K562 (cell line): ENCODE measurements at regions not wholly inside any gene's neighbourhood (a gene's known extent, or its start where the extent isn't known, plus 50 kb on each side); places are given as distances from the start of the nearest gene placed in this dataset.

Experiments used
- ATAC-seq: fragments of 200-7000 bp; cut with Tn5 transposase; 3 replicates; pipeline ENCODE4 v1.9.1; 2020; ENCODE audit warnings: moderate library complexity
- BruUV-seq: library from RNA; stranded (reverse); fragments of 400-500 nt; replicated peaks from 2 replicates; lab custom pipeline; 2021; lab: Mats Ljungman, UMichigan
- CTCF ChIA-PET: fragments of 300-600 bp; formaldehyde crosslinking; extraction: SDS; loops from one replicate; lab custom pipeline; 2021; ENCODE audit warnings: low intra/inter-chr PET ratio; lab: Yijun Ruan, JAX
- POLR2A ChIA-PET: fragments of 300-600, 350-650 bp; sonication (Branson Sonifier 250); formaldehyde crosslinking; extraction: SDS; loops from one replicate; lab custom pipeline; 2021; ENCODE audit warnings: antibody characterized with exemption, inconsistent platforms; lab: Yijun Ruan, JAX
- DNase-seq, 4 experiments: peaks; one replicate each; pipeline versions ENCODE4 v3.0.0 to v3.0.0-alpha.2; 2011 to 2018; ENCODE audit warnings: low spot score in 3 of 4, mixed read lengths in 3 of 4; ENCODE audit errors: extremely low read depth in 1 of 4
- FAIRE-seq: peaks from 2 replicates; lab custom pipeline; 2011; peaks lifted over from hg19 to GRCh38; lab: Jason Lieb, UNC
- H2AFZ ChIP-seq: 2 replicates; pipeline ENCODE4 v1.6.0; 2011; ENCODE audit warnings: low read depth, low read length, control low read depth, inconsistent platforms
- H3K27ac ChIP-seq: fragments of 200-600 bp; 3 replicates; pipeline ENCODE4 v1.8.0; 2011; ENCODE audit warnings: low read depth, mild to moderate bottlenecking, control low read depth, inconsistent platforms, low read length, moderate library complexity, mixed read lengths; ENCODE audit errors: extremely low read depth
- H3K27me3 ChIP-seq, 2 experiments: fragments of 300-600 bp in 1 of 2; 2 replicates in 1 of 2; 3 replicates in 1 of 2; pipeline versions ENCODE4 v1.6.0 to v1.8.0; 2011; ENCODE audit warnings: inconsistent platforms in 2 of 2, low read length in 2 of 2, mild to moderate bottlenecking in 1 of 2, mixed read lengths in 1 of 2, moderate library complexity in 1 of 2; ENCODE audit not compliant: control insufficient read depth in 2 of 2, insufficient read depth in 2 of 2
- H3K36me3 ChIP-seq: fragments of 300-600 bp; 3 replicates; pipeline ENCODE4 v1.8.0; 2011; ENCODE audit warnings: mild to moderate bottlenecking, low read length, inconsistent platforms; ENCODE audit not compliant: control insufficient read depth, insufficient read depth
- H3K4me1 ChIP-seq, 2 experiments: fragments of 200-600 bp in 1 of 2; replicated peaks in 1 of 2; 2 replicates in 1 of 2; 3 replicates in 1 of 2; pipeline versions ENCODE4 v1.5.1 to v1.8.0; 2011; ENCODE audit warnings: inconsistent platforms in 2 of 2, low read length in 2 of 2, mild to moderate bottlenecking in 1 of 2, mixed read lengths in 1 of 2, moderate library complexity in 1 of 2; ENCODE audit not compliant: control insufficient read depth in 2 of 2, insufficient read depth in 2 of 2
- H3K4me2 ChIP-seq: 2 replicates; pipeline ENCODE4 v1.6.1; 2011; ENCODE audit warnings: low read length, control low read depth, inconsistent platforms, mixed read lengths; ENCODE audit not compliant: insufficient read depth
- H3K4me3 ChIP-seq: fragments of 200-600 bp; sonication (generic), shearing (Covaris generic); 2 replicates; pipeline ENCODE4 v1.5.1; 2016; ENCODE audit warnings: control low read depth, inconsistent platforms
- H3K79me2 ChIP-seq: fragments of 200-600 bp; 3 replicates; pipeline ENCODE4 v1.8.0; 2011; ENCODE audit warnings: low read length, inconsistent platforms; ENCODE audit not compliant: control insufficient read depth, insufficient read depth
- H3K9ac ChIP-seq, 2 experiments: 2 replicates each; pipeline versions ENCODE4 v1.6.0 to v1.6.1; 2011; ENCODE audit warnings: low read depth in 2 of 2, low read length in 2 of 2, control low read depth in 1 of 2, inconsistent platforms in 1 of 2, mild to moderate bottlenecking in 1 of 2, mixed read lengths in 1 of 2; ENCODE audit not compliant: insufficient read depth in 1 of 2
- H3K9me1 ChIP-seq: one replicate; pipeline ENCODE4 v1.6.0; 2011; ENCODE audit warnings: inconsistent platforms, mild to moderate bottlenecking, low read length, moderate library complexity; ENCODE audit not compliant: control insufficient read depth, insufficient read depth
- H3K9me3 ChIP-seq: replicated peaks from 2 replicates; pipeline ENCODE4 v1.5.1; 2011; ENCODE audit warnings: low read depth, low read length, inconsistent platforms; ENCODE audit not compliant: control insufficient read depth, insufficient read depth
- H4K20me1 ChIP-seq: replicated peaks from 2 replicates; pipeline ENCODE4 v1.6.1; 2011; ENCODE audit warnings: low read length, inconsistent platforms, mixed read lengths; ENCODE audit not compliant: control insufficient read depth, insufficient read depth
- ARID1B ChIP-seq: fragments of 450-650 bp; IDR thresholded peaks from 2 replicates; pipeline ENCODE4 v1.6.1; 2016; ENCODE audit warnings: antibody characterized with exemption, mild to moderate bottlenecking, inconsistent platforms
- CEBPG ChIP-seq, 3 experiments: fragments of 200-800 bp in 1 of 3; sonication (Bioruptor generic) in 1 of 3; sonication (generic) in 1 of 3; formaldehyde crosslinking in 1 of 3; IDR thresholded peaks in 2 of 3; conservative IDR thresholded peaks in 1 of 3; 2 replicates each; pipeline versions ENCODE4 v1.6.1 to v1.8.0; 2016 to 2022; ENCODE audit warnings: missing compliant biosample characterization in 2 of 3, missing genetic modification characterization in 2 of 3, mild to moderate bottlenecking in 1 of 3, missing genetic modification reagents in 1 of 3
- EHMT2 ChIP-seq: fragments of 450-650 bp; IDR thresholded peaks from 2 replicates; pipeline ENCODE4 v1.6.1; 2018; ENCODE audit warnings: antibody characterized with exemption
- FOSL1 ChIP-seq: fragments of 200-800 bp; sonication (Bioruptor generic); conservative IDR thresholded peaks from 2 replicates; pipeline ENCODE4 v1.6.1; 2016; ENCODE audit warnings: missing genetic modification characterization, missing compliant biosample characterization
- FOXA1 ChIP-seq: fragments of 450-650 bp; IDR thresholded peaks from 2 replicates; pipeline ENCODE4 v1.6.1; 2016; ENCODE audit warnings: mild to moderate bottlenecking, borderline replicate concordance
- FOXM1 ChIP-seq, 2 experiments: fragments of 450-650 bp in 1 of 2; sonication (generic) in 1 of 2; formaldehyde crosslinking in 1 of 2; IDR thresholded peaks; 2 replicates each; pipeline versions ENCODE4 v1.6.1 to v1.9.0; 2017 to 2022; ENCODE audit warnings: low read depth in 2 of 2, mild to moderate bottlenecking in 2 of 2, missing genetic modification reagents in 1 of 2, moderate library complexity in 1 of 2
- GATAD2A ChIP-seq: fragments of 450-650 bp; IDR thresholded peaks from 2 replicates; pipeline ENCODE4 v1.6.1; 2017
- HDGF ChIP-seq: fragments of 450-650 bp; IDR thresholded peaks from 2 replicates; pipeline ENCODE4 v1.6.1; 2016
- LARP7 ChIP-seq: fragments of 450-650 bp; IDR thresholded peaks from 2 replicates; pipeline ENCODE4 v1.6.1; 2016
- MAZ ChIP-seq, 2 experiments: fragments of 450-650 bp in 1 of 2; sonication (generic) in 1 of 2; formaldehyde crosslinking; IDR thresholded peaks in 1 of 2; conservative IDR thresholded peaks in 1 of 2; 2 replicates each; pipeline versions ENCODE4 v1.4.0 to v1.5.0; 2020; ENCODE audit warnings: mild to moderate bottlenecking in 1 of 2, missing genetic modification reagents in 1 of 2
- NR2C1 ChIP-seq, 2 experiments: fragments of 450-650 bp; IDR thresholded peaks; 2 replicates each; pipeline ENCODE4 v1.6.1; 2017; ENCODE audit warnings: mild to moderate bottlenecking in 2 of 2, antibody characterized with exemption in 1 of 2, inconsistent platforms in 1 of 2, missing compliant biosample characterization in 1 of 2, missing genetic modification characterization in 1 of 2
- NR2C2 ChIP-seq, 2 experiments: fragments of 200-800 bp in 1 of 2; sonication (Bioruptor generic) in 1 of 2; sonication (generic) in 1 of 2; formaldehyde crosslinking in 1 of 2; IDR thresholded peaks; 2 replicates each; pipeline versions ENCODE4 v1.6.1 to v1.8.0; 2016 to 2022; ENCODE audit warnings: mild to moderate bottlenecking in 1 of 2, missing compliant biosample characterization in 1 of 2, missing genetic modification characterization in 1 of 2, missing genetic modification reagents in 1 of 2
- POLR2AphosphoS2 ChIP-seq: IDR thresholded peaks from 2 replicates; pipeline ENCODE4 v1.6.1; 2012; ENCODE audit warnings: low read length, improper control_type of control experiment
- PTRF ChIP-seq: fragments of 450-650 bp; IDR thresholded peaks from 2 replicates; pipeline ENCODE4 v1.6.1; 2016; ENCODE audit warnings: mild to moderate bottlenecking, missing genetic modification characterization, missing compliant biosample characterization
- RBM39 ChIP-seq: fragments of 200-400 bp; formaldehyde crosslinking; optimal IDR thresholded peaks from 2 replicates; pipeline ENCODE3; 2018; ENCODE audit warnings: low read depth, low read length
- RNF2 ChIP-seq: sonication (generic); IDR thresholded peaks from 2 replicates; pipeline ENCODE4 v1.6.1; 2016
- SIN3B ChIP-seq: fragments of 450-650 bp; IDR thresholded peaks from 2 replicates; pipeline ENCODE4 v1.6.1; 2017; ENCODE audit warnings: low read depth, mild to moderate bottlenecking, moderate library complexity
- SLC30A9 ChIP-seq: fragments of 250-450 bp; sonication (Bioruptor Pico); IDR thresholded peaks from 2 replicates; pipeline ENCODE4 v1.8.0; 2022; ENCODE audit warnings: mild to moderate bottlenecking, moderate library complexity
- TRIM24 ChIP-seq, 2 experiments: fragments of 450-650 bp; IDR thresholded peaks; 2 replicates each; pipeline ENCODE4 v1.6.1; 2016
- ZNF165 ChIP-seq: fragments of 250-450 bp; sonication (Bioruptor Pico); IDR thresholded peaks from 2 replicates; pipeline ENCODE4 v1.4.0; 2020; ENCODE audit warnings: borderline replicate concordance
- ZNF311 ChIP-seq: fragments of 250-450 bp; sonication (Bioruptor Pico); IDR thresholded peaks from 2 replicates; pipeline ENCODE4 v1.4.0; 2020; ENCODE audit warnings: mild to moderate bottlenecking, moderate library complexity
- WGBS: fragments of 100-300 bp; shearing (Covaris generic); methylation state at CpG from one replicate; pipeline ENCODE4 v1.1.6; 2016; ENCODE audit warnings: low coverage, mixed read lengths; ENCODE audit not compliant: insufficient coverage; ENCODE audit errors: missing lambda C conversion rate; 5-methylcytosine and 5-hydroxymethylcytosine counted together
- in situ Hi-C: fragments of 300-500 bp; cut with MboI; formaldehyde crosslinking; loops from 4 replicates; pipeline ENCODE4 v1.15.0; 2018; ENCODE audit warnings: inconsistent platforms, mixed read lengths
- intact Hi-C: fragments of 100-400 bp; cut with micrococcal nuclease; formaldehyde crosslinking; loops from 2 replicates; pipeline ENCODE4 v1.14.2; 2022

- TF ChIP-seq SIN3B: no peak
- no peak for TF ChIP-seq PTRF (tag)
- TF ChIP-seq, all 486 proteins: peak for 0
Observed at GRCh38 chr6:144536079-144536478, 250.9 kb downstream of the UTRN start (continued).

GRCh38 chr6:144543006-144543871 is 258.1 kb downstream of the UTRN start:
- peak; percentile 87 for FAIRE-seq
- H3K79me2 ChIP-seq: no peaks in the 10 kb centered on the region
- 3% methylated on average over 8 of the region's 8 CpGs for WGBS
- intact Hi-C loops: loop anchor here (10.0 kb wide), 1 partner anchor 1272 kb away; the partner anchor contains the start of gene FBXO30
- no peaks in the 10 kb centered on the region for H3K27me3 ChIP-seq
- ATAC-seq: peak; percentile 95
- no peaks in the 10 kb centered on the region for H3K9me1 ChIP-seq
- ChIA-PET CTCF (interaction anchor here (0.9 kb wide), 1 partner anchor 42 kb away, joined by 3 read pairs; no protein-coding TSS in a partner anchor), POLR2A (interaction anchor here (0.5 to 1.9 kb wide), 3 partner anchors 8 to 253 kb away, joined by 3 to 5 read pairs (median 4); no protein-coding TSS in a partner anchor)
- DNase-seq: peak in 2 of 4 experiments; percentile 79 to 92
- no peaks in the 10 kb centered on the region for H4K20me1 ChIP-seq
- no TSS peak for BruUV-seq
- H3K4me3 ChIP-seq: peak overlapping the region; percentile 9; the same call in 1 of the 2 replicates
- peak overlapping the region; percentile 68 for H3K4me2 ChIP-seq
- H3K9me3 ChIP-seq: no peaks in the 10 kb centered on the region
- H3K9ac ChIP-seq: peak overlapping the region; percentile 46 to 62; a peak in 3 of 4 replicates
- in situ Hi-C loops: no loop called here
- H3K36me3 ChIP-seq: no peaks in the 10 kb centered on the region
- H3K4me1 ChIP-seq: peaks cover 12 to 53% of the 10 kb centered on the region in 2 experiments
- H3K27ac ChIP-seq: peak overlapping the region; percentile 87
- peak overlapping the region; percentile 89 for H2AFZ ChIP-seq
- peak in 1 of 2 experiments; percentile 37; a peak in 1 of 4 replicates for TF ChIP-seq MAZ (CRISPR knock-in tag; conservative IDR thresholded peaks at IDR 0.05 in 1 of 2, IDR thresholded peaks at IDR 0.05 in 1 of 2)
- TF ChIP-seq GATAD2A: 0 out of 2 replicates have a peak, but pooled peaks have one; percentile 21
- TF ChIP-seq NR2C2 (CRISPR knock-in tag; IDR thresholded peaks at IDR 0.05): no peak
- peak; percentile 21; the same call in 1 of the 2 replicates for TF ChIP-seq NR2C2 (tag; IDR thresholded peaks at IDR 0.05)
- peak; percentile 52; the same call in 1 of the 2 replicates for TF ChIP-seq CEBPG (CRISPR knock-in tag; IDR thresholded peaks at IDR 0.05)
- peak; percentile 67 to 89 for TF ChIP-seq CEBPG (tag; conservative IDR thresholded peaks at IDR 0.05 in 1 of 2, IDR thresholded peaks at IDR 0.05 in 1 of 2)
- TF ChIP-seq TRIM24 (IDR thresholded peaks at IDR 0.05): peak; percentile 94
- peak; percentile 97 for TF ChIP-seq ARID1B
- peak; percentile 67 for TF ChIP-seq RBM39
- no peak for TF ChIP-seq SLC30A9
- TF ChIP-seq ZNF311 (CRISPR knock-in tag): no peak
- TF ChIP-seq FOXM1 (IDR thresholded peaks at IDR 0.05; ENCODE audit: low read depth): peak; percentile 45; the same call in 1 of the 2 replicates
- TF ChIP-seq FOXM1 (CRISPR knock-in tag; IDR thresholded peaks at IDR 0.05; ENCODE audit: low read depth): no peak
- no peak for TF ChIP-seq FOXA1
- TF ChIP-seq FOSL1 (tag): peak; percentile 98
- no peak for TF ChIP-seq POLR2AphosphoS2
- TF ChIP-seq ZNF165: no peak
- TF ChIP-seq LARP7: peak; percentile 87; the same call in 1 of the 2 replicates
- peak; percentile 96 for TF ChIP-seq RNF2
- TF ChIP-seq EHMT2: peak; percentile 87
- TF ChIP-seq HDGF: 0 out of 2 replicates have a peak, but pooled peaks have one; percentile 70
- no peak for TF ChIP-seq NR2C1 (IDR thresholded peaks at IDR 0.05)
- TF ChIP-seq NR2C1 (tag; IDR thresholded peaks at IDR 0.05): peak; percentile 50
